Ishikawa (cell line): ENCODE measurements at regions not wholly inside any gene's neighbourhood (a gene's known extent, or its start where the extent isn't known, plus 50 kb on each side); places are given as distances from the start of the nearest gene placed in this dataset.

Experiments used
- CEBPB ChIP-seq: IDR thresholded peaks from 2 replicates; pipeline ENCODE4 v1.6.1; 2012
- CREB1 ChIP-seq: IDR thresholded peaks from 2 replicates; pipeline ENCODE4 v1.6.1; 2012; ENCODE audit warnings: low read depth
- EGR1 ChIP-seq: IDR thresholded peaks from 2 replicates; pipeline ENCODE4 v1.6.1; 2012
- EP300 ChIP-seq: IDR thresholded peaks from 2 replicates; pipeline ENCODE4 v1.6.1; 2012; ENCODE audit warnings: borderline replicate concordance
- FOXM1 ChIP-seq: IDR thresholded peaks from 2 replicates; pipeline ENCODE4 v1.6.1; 2012; ENCODE audit warnings: low read depth, borderline replicate concordance
- NFIC ChIP-seq: IDR thresholded peaks from 2 replicates; pipeline ENCODE4 v1.6.1; 2012
- RAD21 ChIP-seq: IDR thresholded peaks from 2 replicates; pipeline ENCODE4 v1.6.1; 2012; ENCODE audit warnings: low read depth
- TAF1 ChIP-seq: IDR thresholded peaks from 2 replicates; pipeline ENCODE4 v1.6.1; 2012; ENCODE audit warnings: low read depth, mild to moderate bottlenecking
- TCF12 ChIP-seq: IDR thresholded peaks from 2 replicates; pipeline ENCODE4 v1.6.1; 2012; ENCODE audit warnings: low read depth
- TEAD4 ChIP-seq: IDR thresholded peaks from 2 replicates; pipeline ENCODE4 v1.6.1; 2012
- YY1 ChIP-seq: IDR thresholded peaks from 2 replicates; pipeline ENCODE4 v1.6.1; 2012; ENCODE audit warnings: low read depth
- ZBTB7A ChIP-seq: IDR thresholded peaks from 2 replicates; pipeline ENCODE4 v1.6.1; 2012; ENCODE audit warnings: low read depth
- TF ChIP-seq, protein P1 (sequence below): IDR thresholded peaks from 2 replicates; pipeline ENCODE4 v1.6.1; 2012
- TF ChIP-seq, protein P2 (sequence below): IDR thresholded peaks from 2 replicates; pipeline ENCODE4 v1.6.1; 2012; ENCODE audit warnings: low read depth, mild to moderate bottlenecking
- TF ChIP-seq, protein P3 (sequence below): IDR thresholded peaks from 2 replicates; pipeline ENCODE4 v1.6.1; 2012

DNA sequence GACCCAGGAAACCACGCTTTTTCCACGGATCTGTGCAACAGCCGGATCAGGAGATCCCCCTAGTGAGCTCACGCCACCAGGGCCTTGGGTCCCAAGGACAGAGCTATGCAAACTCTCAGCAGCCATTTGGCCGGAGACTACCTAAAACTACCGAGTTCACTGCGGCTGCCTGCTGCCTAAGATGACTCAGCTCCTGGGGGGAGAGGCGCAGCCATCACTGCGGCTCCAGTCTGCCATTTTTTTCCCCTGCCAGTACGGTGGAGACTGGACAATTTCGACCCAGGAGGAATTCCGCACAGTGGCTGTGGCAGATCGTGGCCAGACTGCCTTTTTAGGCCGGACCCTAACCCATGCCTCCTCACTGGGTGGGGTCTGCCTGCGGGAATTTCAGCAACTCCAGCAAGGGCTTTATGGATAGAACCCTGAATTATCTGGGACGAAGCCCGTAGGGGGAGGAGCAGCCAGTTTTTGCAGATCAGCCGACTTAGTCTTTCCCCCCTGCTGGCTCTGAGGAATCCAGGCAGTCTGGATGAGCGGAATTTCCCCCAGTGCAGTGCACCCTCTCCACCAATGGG lies 424.9 kb upstream of the UBE2E3 start:
- no peak for TF ChIP-seq EP300
- no peak for TF ChIP-seq TEAD4
- no peak for TF ChIP-seq CEBPB
- TF ChIP-seq FOXM1, result no peak
- no peak for TF ChIP-seq TAF1
- no peak for TF ChIP-seq EGR1
- TF ChIP-seq, protein P1, sequence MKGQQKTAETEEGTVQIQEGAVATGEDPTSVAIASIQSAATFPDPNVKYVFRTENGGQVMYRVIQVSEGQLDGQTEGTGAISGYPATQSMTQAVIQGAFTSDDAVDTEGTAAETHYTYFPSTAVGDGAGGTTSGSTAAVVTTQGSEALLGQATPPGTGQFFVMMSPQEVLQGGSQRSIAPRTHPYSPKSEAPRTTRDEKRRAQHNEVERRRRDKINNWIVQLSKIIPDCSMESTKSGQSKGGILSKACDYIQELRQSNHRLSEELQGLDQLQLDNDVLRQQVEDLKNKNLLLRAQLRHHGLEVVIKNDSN, result no peak
- TF ChIP-seq NFIC, result no peak
- no peak for TF ChIP-seq TCF12
- TF ChIP-seq, protein P2, sequence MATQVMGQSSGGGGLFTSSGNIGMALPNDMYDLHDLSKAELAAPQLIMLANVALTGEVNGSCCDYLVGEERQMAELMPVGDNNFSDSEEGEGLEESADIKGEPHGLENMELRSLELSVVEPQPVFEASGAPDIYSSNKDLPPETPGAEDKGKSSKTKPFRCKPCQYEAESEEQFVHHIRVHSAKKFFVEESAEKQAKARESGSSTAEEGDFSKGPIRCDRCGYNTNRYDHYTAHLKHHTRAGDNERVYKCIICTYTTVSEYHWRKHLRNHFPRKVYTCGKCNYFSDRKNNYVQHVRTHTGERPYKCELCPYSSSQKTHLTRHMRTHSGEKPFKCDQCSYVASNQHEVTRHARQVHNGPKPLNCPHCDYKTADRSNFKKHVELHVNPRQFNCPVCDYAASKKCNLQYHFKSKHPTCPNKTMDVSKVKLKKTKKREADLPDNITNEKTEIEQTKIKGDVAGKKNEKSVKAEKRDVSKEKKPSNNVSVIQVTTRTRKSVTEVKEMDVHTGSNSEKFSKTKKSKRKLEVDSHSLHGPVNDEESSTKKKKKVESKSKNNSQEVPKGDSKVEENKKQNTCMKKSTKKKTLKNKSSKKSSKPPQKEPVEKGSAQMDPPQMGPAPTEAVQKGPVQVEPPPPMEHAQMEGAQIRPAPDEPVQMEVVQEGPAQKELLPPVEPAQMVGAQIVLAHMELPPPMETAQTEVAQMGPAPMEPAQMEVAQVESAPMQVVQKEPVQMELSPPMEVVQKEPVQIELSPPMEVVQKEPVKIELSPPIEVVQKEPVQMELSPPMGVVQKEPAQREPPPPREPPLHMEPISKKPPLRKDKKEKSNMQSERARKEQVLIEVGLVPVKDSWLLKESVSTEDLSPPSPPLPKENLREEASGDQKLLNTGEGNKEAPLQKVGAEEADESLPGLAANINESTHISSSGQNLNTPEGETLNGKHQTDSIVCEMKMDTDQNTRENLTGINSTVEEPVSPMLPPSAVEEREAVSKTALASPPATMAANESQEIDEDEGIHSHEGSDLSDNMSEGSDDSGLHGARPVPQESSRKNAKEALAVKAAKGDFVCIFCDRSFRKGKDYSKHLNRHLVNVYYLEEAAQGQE, result no peak
- no peak for TF ChIP-seq RAD21
- TF ChIP-seq ZBTB7A, result no peak
- no peak for TF ChIP-seq CREB1
- TF ChIP-seq, protein P3, sequence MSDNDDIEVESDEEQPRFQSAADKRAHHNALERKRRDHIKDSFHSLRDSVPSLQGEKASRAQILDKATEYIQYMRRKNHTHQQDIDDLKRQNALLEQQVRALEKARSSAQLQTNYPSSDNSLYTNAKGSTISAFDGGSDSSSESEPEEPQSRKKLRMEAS, result no peak

DNA sequence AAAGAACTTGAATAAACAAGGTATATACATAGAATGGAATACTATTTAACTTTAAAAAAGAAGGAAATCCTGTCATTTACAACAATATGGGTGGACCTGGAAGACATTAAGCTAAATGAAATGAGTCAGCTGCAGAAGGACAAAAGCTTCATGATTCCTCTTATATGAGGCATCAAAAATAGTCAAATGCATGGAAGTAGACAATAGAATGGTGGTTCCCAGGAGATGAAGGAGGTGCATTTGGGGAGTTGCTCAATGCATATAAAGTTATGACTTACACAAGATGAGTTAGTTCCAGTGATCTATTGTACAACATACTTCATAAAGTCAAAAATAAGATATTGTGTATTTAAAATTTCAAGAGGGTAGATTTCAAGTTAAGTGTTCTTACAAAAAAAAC lies 426.1 kb upstream of the UBE2E3 start:
- TF ChIP-seq FOXM1 (no peak), EP300 (no peak), RAD21 (no peak), CEBPB (no peak), NFIC (no peak), CREB1 (no peak), TAF1 (no peak), ZBTB7A (no peak), TEAD4 (no peak), EGR1 (no peak), YY1 (no peak)
- TF ChIP-seq, protein P2, result no peak
- TF ChIP-seq, protein P1, result no peak

DNA sequence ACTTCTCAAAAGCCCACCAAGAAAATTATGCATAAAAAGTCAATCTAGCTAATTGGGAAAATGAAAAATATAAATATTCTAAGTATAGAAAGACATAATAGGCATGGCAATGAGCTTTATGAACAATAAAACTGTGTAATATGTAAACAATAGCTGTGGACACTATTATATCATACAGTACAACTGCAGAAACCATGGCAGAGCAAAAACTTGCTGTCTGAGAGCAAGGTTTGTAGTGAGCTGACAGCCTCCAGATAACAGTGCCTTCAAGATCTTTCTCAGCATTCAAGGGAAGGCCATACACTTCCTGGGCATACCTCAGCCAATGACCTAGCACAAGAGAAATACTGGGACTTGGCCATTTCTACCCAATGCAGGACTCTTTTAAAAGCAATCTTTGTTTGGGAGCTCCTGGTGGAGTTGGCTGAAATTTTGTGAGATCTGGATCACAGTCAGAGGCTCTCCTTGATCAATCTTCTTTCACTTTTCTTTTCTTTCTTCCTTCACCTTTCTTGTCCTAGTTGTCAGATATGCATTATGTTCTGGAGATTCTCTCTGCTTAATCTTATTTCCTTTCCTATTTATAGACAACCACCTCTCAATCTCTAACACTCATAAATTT lies 427.2 kb upstream of the UBE2E3 start:
- TF ChIP-seq CEBPB (no peak), TAF1 (no peak), FOXM1 (no peak), EGR1 (no peak), TEAD4 (no peak), EP300 (no peak), ZBTB7A (no peak), TCF12 (no peak), NFIC (no peak), YY1 (no peak), RAD21 (no peak), CREB1 (no peak)
- TF ChIP-seq, protein P1, result no peak
- TF ChIP-seq, protein P2, result no peak
- TF ChIP-seq, protein P3, result no peak
